HCT116 (cell line): ENCODE measurements at regions not wholly inside any gene's neighbourhood (a gene's known extent, or its start where the extent isn't known, plus 50 kb on each side); places are given as distances from the start of the nearest gene placed in this dataset.

Experiments
- ATAC-seq: fragments of 200-7000 bp; cut with Tn5 transposase; 2 replicates; pipeline ENCODE4 v1.9.1; 2020; ENCODE audit warnings: mild to moderate bottlenecking, moderate library complexity
- BruUV-seq: library from RNA; stranded (reverse); fragments of 400-500 nt; replicated peaks from 2 replicates; lab custom pipeline; 2021; lab: Mats Ljungman, UMichigan
- CTCF ChIA-PET: fragments of 300-600 bp; sonication (Branson Sonifier 250); formaldehyde crosslinking; loops from one replicate; lab custom pipeline; 2021; ENCODE audit warnings: antibody characterized with exemption; lab: Charles Lee
- POLR2A ChIA-PET: fragments of 300-600, 350-600 bp; sonication (Branson Sonifier 250); formaldehyde crosslinking; loops from one replicate; lab custom pipeline; 2021; ENCODE audit warnings: antibody characterized with exemption; lab: Charles Lee
- RAD21 ChIA-PET, 2 experiments: fragments of 300-600 bp; sonication (Branson Sonifier 250); formaldehyde crosslinking; loops; one replicate each; lab custom pipeline; 2023; ENCODE audit warnings: low total read pairs in 2 of 2; ENCODE audit not compliant: uncharacterized antibody in 2 of 2, unreplicated experiment in 2 of 2, low non-redundant PET in 1 of 2; lab: Charles Lee
- DNase-seq: peaks from one replicate; pipeline ENCODE4 v3.0.0-alpha.2; 2010; ENCODE audit warnings: low read depth, low spot score
- H2AFZ ChIP-seq: fragments of 200-600 bp; shearing (Covaris generic), sonication (generic); 2 replicates; pipeline ENCODE4 v1.6.1; 2017; ENCODE audit warnings: low read depth, mixed run types, mixed read lengths, antibody characterized with exemption, low read length; ENCODE audit not compliant: poor library complexity, severe bottlenecking
- H3K27ac ChIP-seq: 2 replicates; pipeline ENCODE4 v1.5.1; 2012; ENCODE audit warnings: low read depth, low read length
- H3K27me3 ChIP-seq: fragments of 200-600 bp; sonication (generic); 2 replicates; pipeline ENCODE4 v1.6.1; 2016; ENCODE audit warnings: mixed run types, low read length, mixed read lengths; ENCODE audit not compliant: insufficient read depth
- H3K36me3 ChIP-seq, 2 experiments: fragments of 200-500 bp in 1 of 2; fragments of 200-600 bp in 1 of 2; sonication (Bioruptor generic) in 1 of 2; sonication (generic) in 1 of 2; 2 replicates each; pipeline versions ENCODE4 v1.5.1 to v1.6.1; 2014 to 2016; ENCODE audit warnings: low read length in 2 of 2, inconsistent platforms in 1 of 2, mixed read lengths in 1 of 2, mixed run types in 1 of 2; ENCODE audit not compliant: insufficient read depth in 2 of 2, control insufficient read depth in 1 of 2
- H3K4me1 ChIP-seq, 2 experiments: fragments of 200-600 bp in 1 of 2; sonication (generic) in 1 of 2; 2 replicates each; pipeline versions ENCODE4 v1.5.1 to v1.6.1; 2012 to 2017; ENCODE audit warnings: low read length in 2 of 2, inconsistent platforms in 1 of 2, mild to moderate bottlenecking in 1 of 2, mixed read lengths in 1 of 2, mixed run types in 1 of 2, moderate library complexity in 1 of 2; ENCODE audit not compliant: insufficient read depth in 2 of 2, control insufficient read depth in 1 of 2
- H3K4me2 ChIP-seq: fragments of 200-600 bp; sonication (generic); 2 replicates; pipeline ENCODE4 v1.6.1; 2017; ENCODE audit warnings: mixed run types, low read length, mixed read lengths
- H3K4me3 ChIP-seq, 2 experiments: fragments of 200-600 bp in 1 of 2; sonication (generic) in 1 of 2; replicated peaks in 1 of 2; 2 replicates each; pipeline ENCODE4 v1.5.1; 2011 to 2016; ENCODE audit warnings: low read length in 2 of 2, control low read depth in 1 of 2, low read depth in 1 of 2, mild to moderate bottlenecking in 1 of 2, mixed read lengths in 1 of 2, mixed run types in 1 of 2
- H3K79me2 ChIP-seq: fragments of 200-600 bp; sonication (generic); 2 replicates; pipeline ENCODE4 v1.6.1; 2017; ENCODE audit warnings: mild to moderate bottlenecking, mixed run types, low read length, moderate library complexity, mixed read lengths; ENCODE audit not compliant: insufficient read depth
- H3K9ac ChIP-seq: fragments of 200-600 bp; sonication (generic); 2 replicates; pipeline ENCODE4 v1.6.1; 2016; ENCODE audit warnings: low read length, mixed read lengths
- H3K9me2 ChIP-seq: fragments of 200-600 bp; sonication (generic), shearing (Covaris generic); 2 replicates; pipeline ENCODE4 v1.6.1; 2017; ENCODE audit warnings: mixed run types, mild to moderate bottlenecking, moderate library complexity; ENCODE audit not compliant: insufficient read depth
- H3K9me3 ChIP-seq, 2 experiments: fragments of 200-500 bp in 1 of 2; fragments of 200-600 bp in 1 of 2; sonication (Bioruptor generic) in 1 of 2; sonication (generic) in 1 of 2; 2 replicates each; pipeline ENCODE4 v1.6.1; 2014 to 2017; ENCODE audit warnings: low read length in 2 of 2, mixed read lengths in 2 of 2, inconsistent platforms in 1 of 2, low read depth in 1 of 2, mild to moderate bottlenecking in 1 of 2, mixed run types in 1 of 2, moderate library complexity in 1 of 2; ENCODE audit not compliant: control insufficient read depth in 1 of 2, insufficient read depth in 1 of 2
- H4K20me1 ChIP-seq: fragments of 200-600 bp; sonication (generic), shearing (Covaris generic); 2 replicates; pipeline ENCODE4 v1.6.1; 2017; ENCODE audit warnings: mixed run types, mild to moderate bottlenecking, moderate library complexity; ENCODE audit not compliant: insufficient read depth
- CEBPB ChIP-seq: IDR thresholded peaks from 2 replicates; pipeline ENCODE4 v1.6.1; 2012; ENCODE audit warnings: low read depth
- EGR1 ChIP-seq: IDR thresholded peaks from 2 replicates; pipeline ENCODE4 v1.6.1; 2012; ENCODE audit warnings: low read depth
- EZH2phosphoT487 ChIP-seq: fragments of 200-600 bp; IDR thresholded peaks from 2 replicates; pipeline ENCODE4 v1.6.1; 2018; ENCODE audit warnings: antibody characterized with exemption, borderline replicate concordance
- JUND ChIP-seq: IDR thresholded peaks from 2 replicates; pipeline ENCODE4 v1.6.1; 2012
- MAX ChIP-seq: IDR thresholded peaks from 2 replicates; pipeline ENCODE4 v1.6.1; 2012
- SIN3A ChIP-seq: IDR thresholded peaks from 2 replicates; pipeline ENCODE4 v1.6.1; 2012; ENCODE audit warnings: low read depth
- ZBTB33 ChIP-seq: IDR thresholded peaks from 2 replicates; pipeline ENCODE4 v1.6.1; 2011; ENCODE audit warnings: mild to moderate bottlenecking, low read length, moderate library complexity; ENCODE audit not compliant: insufficient replicate concordance; ENCODE audit errors: extremely low read depth
- ZNF274 ChIP-seq: fragments of 200-500 bp; sonication (Bioruptor generic); IDR thresholded peaks from 2 replicates; pipeline ENCODE4 v1.6.1; 2014; ENCODE audit warnings: mild to moderate bottlenecking, low read depth, low read length, inconsistent platforms
- intact Hi-C: fragments of 100-400 bp; cut with micrococcal nuclease; formaldehyde crosslinking; loops from 2 replicates; pipeline ENCODE4 v1.10.0; 2022

- intact Hi-C loops, result no loop called here
These were observed 469.4 kb downstream of the FOXO1 start for GRCh38 chr13:40197049-40197448.

More at GRCh38 chr13:40197049-40197448, 469.4 kb downstream of the FOXO1 start:
- CTCF ChIA-PET, result no interaction called here
- no peaks in the 10 kb centered on the region for H3K27me3 ChIP-seq
- no peaks in the 10 kb centered on the region for H3K79me2 ChIP-seq
- H4K20me1 ChIP-seq, result no peaks in the 10 kb centered on the region
- no peak overlapping the region for H3K9ac ChIP-seq
- H3K4me2 ChIP-seq, result no peak overlapping the region
- BruUV-seq, result no TSS peak
- no peak overlapping the region for H3K4me3 ChIP-seq
- no peaks in the 10 kb centered on the region for H3K9me3 ChIP-seq
- RAD21 ChIA-PET, result no interaction called here
- no peaks in the 10 kb centered on the region for H3K9me2 ChIP-seq
- POLR2A ChIA-PET, result no interaction called here
- no peak overlapping the region for H2AFZ ChIP-seq
- no peaks in the 10 kb centered on the region for H3K36me3 ChIP-seq
- H3K4me1 ChIP-seq, result no peaks in the 10 kb centered on the region
- no peak overlapping the region for H3K27ac ChIP-seq
- ATAC-seq (no peak), DNase-seq (no peak)
- no peak for TF ChIP-seq CEBPB
- TF ChIP-seq ZNF274, result no peak
- no peak for TF ChIP-seq SIN3A
- no peak for TF ChIP-seq ZBTB33
- no peak for TF ChIP-seq MAX
- TF ChIP-seq JUND, result no peak
- no peak for TF ChIP-seq EGR1
- TF ChIP-seq EZH2phosphoT487, result no peak
